GM12892 (cell line): ENCODE measurements at regions not wholly inside any gene's neighbourhood (a gene's known extent, or its start where the extent isn't known, plus 50 kb on each side); places are given as distances from the start of the nearest gene placed in this dataset.

Experiments
- POLR2A ChIP-seq: IDR thresholded peaks from 2 replicates; pipeline ENCODE4 v1.6.1; 2011; ENCODE audit warnings: low read depth, low read length, control low read depth
- POLR2AphosphoS5 ChIP-seq: IDR thresholded peaks from 2 replicates; pipeline ENCODE4 v1.6.1; 2011; ENCODE audit warnings: low read depth, low read length, control low read depth
- TAF1 ChIP-seq: IDR thresholded peaks from 2 replicates; pipeline ENCODE4 v1.6.1; 2011; ENCODE audit warnings: low read depth, mild to moderate bottlenecking, control low read depth, low read length, borderline replicate concordance

GRCh38 chr13:73877399-73877798, 256.8 kb downstream of the KLF12 start:
- TF ChIP-seq POLR2A = no peak
- TF ChIP-seq TAF1 = no peak
- TF ChIP-seq POLR2AphosphoS5 = no peak
